Astrocyte of the cerebellum (primary cell): ENCODE measurements at regions not wholly inside any gene's neighbourhood (a gene's known extent, or its start where the extent isn't known, plus 50 kb on each side); places are given as distances from the start of the nearest gene placed in this dataset.
"Not testable (repeated sequence)": the region's sequence is repeated elsewhere in the genome, so short reads cannot be mapped to it uniquely, and the experiment has no call there.

ENCODE experiments used
- DNase-seq: peaks from one replicate; pipeline ENCODE4 v3.0.0-alpha.2; 2011; ENCODE audit warnings: low read depth
- H3K4me3 ChIP-seq: 2 replicates; pipeline ENCODE4 v1.5.1; 2011; ENCODE audit warnings: mild to moderate bottlenecking, low read depth, low read length, moderate library complexity
- in situ Hi-C: cut with HindIII; loops from 2 replicates; pipeline ENCODE4 v1.10.0; 2017; ENCODE audit warnings: low sequenced_read_pairs
- TF ChIP-seq, protein P1 (sequence below): IDR thresholded peaks from 2 replicates; pipeline ENCODE4 v1.5.1; 2012; ENCODE audit warnings: low read length, low read depth, moderate library complexity, mild to moderate bottlenecking; ENCODE audit errors: missing control alignments

DNA sequence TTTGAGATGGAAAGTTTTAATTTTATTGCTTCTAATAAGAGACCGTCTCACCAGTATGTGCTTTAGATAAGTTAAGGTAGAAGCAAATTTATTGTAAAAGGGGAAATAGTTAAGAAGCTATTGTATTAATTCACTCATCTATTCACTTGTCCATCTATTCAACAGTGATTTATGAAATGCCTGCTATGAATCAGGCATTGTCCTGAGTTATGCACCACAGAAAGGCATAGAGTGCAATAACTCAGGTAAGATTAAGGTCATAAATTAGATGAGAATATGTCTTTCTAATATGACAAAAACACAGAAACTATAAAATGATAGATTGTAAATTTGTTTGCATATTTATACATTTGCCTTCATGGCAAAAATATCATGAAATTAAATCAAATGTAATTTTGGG, 379.3 kb upstream of the PCDH15 start:
- no peak overlapping the region for H3K4me3 ChIP-seq
- no peak for DNase-seq
- TF ChIP-seq, protein P1, sequence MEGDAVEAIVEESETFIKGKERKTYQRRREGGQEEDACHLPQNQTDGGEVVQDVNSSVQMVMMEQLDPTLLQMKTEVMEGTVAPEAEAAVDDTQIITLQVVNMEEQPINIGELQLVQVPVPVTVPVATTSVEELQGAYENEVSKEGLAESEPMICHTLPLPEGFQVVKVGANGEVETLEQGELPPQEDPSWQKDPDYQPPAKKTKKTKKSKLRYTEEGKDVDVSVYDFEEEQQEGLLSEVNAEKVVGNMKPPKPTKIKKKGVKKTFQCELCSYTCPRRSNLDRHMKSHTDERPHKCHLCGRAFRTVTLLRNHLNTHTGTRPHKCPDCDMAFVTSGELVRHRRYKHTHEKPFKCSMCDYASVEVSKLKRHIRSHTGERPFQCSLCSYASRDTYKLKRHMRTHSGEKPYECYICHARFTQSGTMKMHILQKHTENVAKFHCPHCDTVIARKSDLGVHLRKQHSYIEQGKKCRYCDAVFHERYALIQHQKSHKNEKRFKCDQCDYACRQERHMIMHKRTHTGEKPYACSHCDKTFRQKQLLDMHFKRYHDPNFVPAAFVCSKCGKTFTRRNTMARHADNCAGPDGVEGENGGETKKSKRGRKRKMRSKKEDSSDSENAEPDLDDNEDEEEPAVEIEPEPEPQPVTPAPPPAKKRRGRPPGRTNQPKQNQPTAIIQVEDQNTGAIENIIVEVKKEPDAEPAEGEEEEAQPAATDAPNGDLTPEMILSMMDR: no peak
- in situ Hi-C loops: no loop called here

DNA sequence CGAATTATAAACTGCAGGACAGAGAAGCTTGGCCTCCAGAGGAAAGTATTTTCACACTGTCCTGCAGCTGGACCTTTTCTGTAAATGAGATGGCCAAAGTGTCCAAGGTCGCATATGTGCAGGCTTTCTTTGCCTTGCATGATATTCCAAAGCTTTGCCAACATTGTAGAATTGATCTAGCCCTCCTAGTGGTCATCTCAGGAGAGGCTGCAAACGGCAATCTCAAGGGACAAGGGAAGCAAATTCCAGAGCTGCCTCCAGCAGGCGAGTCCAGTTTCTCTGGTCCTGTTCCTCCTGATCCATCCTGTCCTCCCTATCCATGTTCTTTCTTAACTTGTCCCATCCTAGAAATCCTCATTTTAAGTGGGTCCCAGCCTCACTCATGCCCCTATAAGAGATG, 373.4 kb upstream of the PCDH15 start:
- H3K4me3 ChIP-seq: no peak overlapping the region
- in situ Hi-C loops: no loop called here
- TF ChIP-seq, protein P1: no peak
- no peak for DNase-seq

DNA sequence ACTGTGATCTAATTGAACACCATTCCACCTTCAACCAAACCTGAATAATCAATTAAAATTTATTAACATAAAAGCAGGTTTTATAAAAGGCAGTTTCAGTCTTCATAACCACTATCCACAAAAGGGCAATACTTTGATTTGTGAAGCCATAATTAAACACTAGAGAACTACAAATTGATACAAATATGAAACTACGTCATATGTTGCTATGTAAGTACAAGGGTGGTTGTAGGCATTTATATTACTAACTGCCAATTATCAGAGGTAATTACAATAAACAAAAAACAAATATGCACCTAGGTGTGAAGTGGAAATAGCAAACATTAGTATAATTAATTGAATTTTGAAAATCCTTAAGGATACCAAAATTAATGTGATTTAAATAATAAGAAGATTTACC, 368.5 kb upstream of the PCDH15 start:
- in situ Hi-C loops: no loop called here
- no peak for DNase-seq

DNA sequence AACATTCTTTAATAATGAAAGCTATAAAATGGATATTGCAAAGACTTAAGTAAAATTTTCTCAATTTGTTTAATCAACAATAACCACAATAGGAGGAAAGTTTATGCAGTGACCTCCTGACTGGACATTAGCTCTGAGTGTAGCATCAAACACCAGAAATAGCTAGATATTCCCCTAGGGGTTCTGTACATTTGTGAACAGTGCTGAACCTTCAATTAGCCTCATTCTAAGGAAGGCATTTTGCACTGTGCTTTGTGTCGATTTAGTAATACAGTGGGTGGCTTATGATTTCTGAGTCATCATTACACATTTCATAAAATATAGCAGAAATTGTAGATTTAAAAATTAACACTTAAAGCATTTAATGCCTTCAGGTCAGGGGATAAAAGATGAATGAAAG, 367.3 kb upstream of the PCDH15 start:
- H3K4me3 ChIP-seq: no peak overlapping the region
- TF ChIP-seq, protein P1: no peak
- in situ Hi-C loops: no loop called here
- DNase-seq: no peak

More for the DNA sequence above, 368.5 kb upstream of the PCDH15 start:
- no peak overlapping the region for H3K4me3 ChIP-seq
- TF ChIP-seq, protein P1: no peak

DNA sequence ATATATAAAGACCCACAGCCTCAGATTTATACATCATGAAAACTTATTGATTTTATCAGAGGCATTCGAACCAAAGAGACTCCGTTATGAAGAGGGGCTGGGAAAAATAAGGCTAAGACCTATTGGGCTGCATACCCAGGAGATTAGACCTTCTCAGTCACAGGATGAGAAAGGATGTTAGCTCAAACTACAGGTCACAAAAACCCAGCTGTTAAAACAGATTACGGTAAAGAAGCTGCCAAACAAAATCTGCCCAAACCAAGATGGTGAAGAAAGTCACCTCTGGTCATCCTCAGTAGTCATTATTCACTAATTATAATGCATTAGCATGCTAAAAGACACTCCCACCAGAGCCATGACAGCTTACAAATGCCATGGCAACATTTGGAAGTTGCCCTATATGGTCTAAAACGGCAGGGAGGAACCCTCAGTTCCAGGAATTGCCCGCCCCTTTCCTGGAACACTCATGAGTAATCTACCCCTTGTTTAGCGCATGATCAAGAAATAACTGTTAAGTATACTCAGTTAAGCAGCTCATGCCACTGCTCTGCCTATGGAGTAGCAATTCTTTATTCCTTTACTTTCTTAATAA, 362.5 kb upstream of the PCDH15 start:
- TF ChIP-seq, protein P1: no peak
- H3K4me3 ChIP-seq: no peak overlapping the region
- in situ Hi-C loops: no loop called here
- no peak for DNase-seq

DNA sequence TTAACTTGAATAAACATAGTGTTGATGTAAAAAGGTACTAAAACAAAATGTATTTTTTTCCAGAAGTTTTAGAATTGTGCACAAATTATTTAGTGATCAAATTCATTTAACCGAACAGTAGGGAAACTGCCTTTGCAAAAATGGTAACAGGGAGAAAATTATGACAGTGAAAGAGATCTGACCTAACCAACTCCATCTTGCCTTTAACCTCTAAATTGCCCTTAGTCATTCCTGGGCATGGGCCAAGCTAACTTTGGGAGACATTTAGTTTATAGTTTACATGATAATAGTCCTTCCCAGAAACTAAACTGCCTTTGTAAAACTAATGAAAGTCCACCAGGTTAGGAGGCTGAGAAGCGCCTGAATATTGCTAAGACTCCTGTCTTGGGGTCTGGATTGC, 361.3 kb upstream of the PCDH15 start:
- DNase-seq, H3K4me3 ChIP-seq, in situ Hi-C loops: not testable (repeated sequence)

DNA sequence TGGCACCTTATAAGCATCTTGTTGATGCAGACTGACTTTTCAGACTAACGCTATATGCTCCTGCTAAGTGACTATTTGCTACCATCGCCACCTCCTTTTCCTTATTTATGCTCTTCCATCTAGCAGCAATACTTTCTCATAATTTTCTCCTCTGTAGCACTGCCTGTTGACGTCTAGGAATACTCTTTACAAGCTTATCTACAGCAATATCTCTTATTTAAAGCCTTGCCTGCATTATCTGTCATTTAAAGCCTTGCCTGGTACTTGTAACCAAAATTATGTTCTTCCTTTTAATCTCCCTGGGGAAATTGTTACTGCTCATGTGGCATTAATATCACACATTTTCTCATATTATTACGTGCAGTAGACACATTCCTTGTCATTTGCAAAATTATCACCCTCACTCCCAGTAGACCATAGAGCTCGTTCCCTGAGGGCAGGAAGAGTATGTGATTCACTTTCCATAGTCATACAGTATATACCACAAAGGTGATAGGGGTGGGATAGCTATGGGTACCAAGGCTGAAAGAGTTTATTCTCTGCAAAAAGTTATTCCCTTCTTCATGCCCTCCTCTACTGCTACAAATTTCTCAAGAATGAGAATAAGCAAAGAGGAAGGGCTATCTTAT, 359.7 kb upstream of the PCDH15 start:
- TF ChIP-seq, protein P1: no peak
- H3K4me3 ChIP-seq: no peak overlapping the region
- no peak for DNase-seq
- in situ Hi-C loops: no loop called here
